ENCODE measurements at regions not wholly inside any gene's neighbourhood (a gene's known extent, or its start where the extent isn't known, plus 50 kb on each side); places are given as distances from the start of the nearest gene placed in this dataset.
"Not testable (repeated sequence)": the region's sequence is repeated elsewhere in the genome, so short reads cannot be mapped to it uniquely, and the experiment has no call there.

GRCh38 chr20:55530763-55531162, 474.6 kb downstream of the CBLN4 start:
- H3K9me3 ChIP-seq = no peaks in the 10 kb centered on the region
- no peak for DNase-seq
- no peak overlapping the region for H3K4me3 ChIP-seq
- no peaks in the 10 kb centered on the region for H3K4me1 ChIP-seq
- H3K36me3 ChIP-seq = no peaks in the 10 kb centered on the region
- 82 to 83% methylated on average over 3 of the region's 3 CpGs for WGBS, 2 donors
- no peak for TF ChIP-seq POLR2A (IDR thresholded peaks at IDR 0.05)
- TF ChIP-seq EP300 (IDR thresholded peaks at IDR 0.05) = no peak
- TF ChIP-seq POLR2AphosphoS5 (IDR thresholded peaks at IDR 0.05) = no peak
- no peak for TF ChIP-seq CTCF (IDR thresholded peaks at IDR 0.05)
- no peak overlapping the region for H3K27ac ChIP-seq
- no peak for ATAC-seq (ENCODE audit: low FRiP score in 2 of 2)
- no peaks in the 10 kb centered on the region for H3K27me3 ChIP-seq

- no peak for ATAC-seq (ENCODE audit: low FRiP score in 2 of 2)
- no peak for DNase-seq
- no peak overlapping the region for H3K4me3 ChIP-seq
Observed at GRCh38 chr20:55528482-55528881, 476.8 kb downstream of the CBLN4 start.

GRCh38 chr20:55522296-55522815, 483.0 kb downstream of the CBLN4 start:
- 70 to 92% methylated on average over 4 of the region's 4 CpGs for WGBS, 2 donors
- Histone ChIP-seq H3K27me3 (no peaks in the 10 kb centered on the region), H3K4me1 (no peaks in the 10 kb centered on the region), H3K27ac (no peak overlapping the region), H3K9me3 (no peaks in the 10 kb centered on the region), H3K36me3 (no peaks in the 10 kb centered on the region), H3K4me3 (no peak overlapping the region)
- no peak for ATAC-seq (ENCODE audit: low FRiP score in 2 of 2)
- no peak for DNase-seq
- TF ChIP-seq POLR2AphosphoS5 (IDR thresholded peaks at IDR 0.05) = no peak
- no peak for TF ChIP-seq POLR2A (IDR thresholded peaks at IDR 0.05)
- no peak for TF ChIP-seq CTCF (IDR thresholded peaks at IDR 0.05)
- no peak for TF ChIP-seq EP300 (IDR thresholded peaks at IDR 0.05)

More at GRCh38 chr20:55528482-55528881, 476.8 kb downstream of the CBLN4 start:
- H3K4me1 ChIP-seq = no peaks in the 10 kb centered on the region
- no peaks in the 10 kb centered on the region for H3K27me3 ChIP-seq
- TF ChIP-seq POLR2AphosphoS5 (IDR thresholded peaks at IDR 0.05) = no peak
- TF ChIP-seq CTCF (IDR thresholded peaks at IDR 0.05) = no peak
- no peak for TF ChIP-seq POLR2A (IDR thresholded peaks at IDR 0.05)
- TF ChIP-seq EP300 (IDR thresholded peaks at IDR 0.05) = no peak
- 47 to 58% methylated on average over 3 of the region's 3 CpGs for WGBS, 2 donors
- H3K36me3 ChIP-seq = no peaks in the 10 kb centered on the region
- H3K27ac ChIP-seq = no peak overlapping the region
- H3K9me3 ChIP-seq = no peaks in the 10 kb centered on the region

- not testable (repeated sequence) for H3K9me3 ChIP-seq; ATAC-seq (ENCODE audit: low FRiP score in 2 of 2); DNase-seq; H3K4me3 ChIP-seq; H3K27ac ChIP-seq; H3K27me3 ChIP-seq; H3K36me3 ChIP-seq; H3K4me1 ChIP-seq
Observed at GRCh38 chr20:55517584-55517983, 487.7 kb downstream of the CBLN4 start.

GRCh38 chr20:55515832-55516231, 489.5 kb downstream of the CBLN4 start:
- no peak for ATAC-seq (ENCODE audit: low FRiP score in 2 of 2)
- no peaks in the 10 kb centered on the region for H3K9me3 ChIP-seq
- no peak for DNase-seq
- H3K4me3 ChIP-seq = no peak overlapping the region
- no peaks in the 10 kb centered on the region for H3K27me3 ChIP-seq
- 64 to 73% methylated on average over 3 of the region's 3 CpGs for WGBS, 2 donors
- H3K36me3 ChIP-seq = no peaks in the 10 kb centered on the region
- H3K4me1 ChIP-seq = no peaks in the 10 kb centered on the region
- H3K27ac ChIP-seq = no peak overlapping the region
- TF ChIP-seq EP300 (IDR thresholded peaks at IDR 0.05) = no peak
- no peak for TF ChIP-seq POLR2AphosphoS5 (IDR thresholded peaks at IDR 0.05)

- no peak overlapping the region for H3K27ac ChIP-seq
- H3K9me3 ChIP-seq = no peaks in the 10 kb centered on the region
- TF ChIP-seq POLR2AphosphoS5 (IDR thresholded peaks at IDR 0.05) = no peak
- TF ChIP-seq EP300 (IDR thresholded peaks at IDR 0.05) = no peak
- no peak for TF ChIP-seq CTCF (IDR thresholded peaks at IDR 0.05)
- TF ChIP-seq POLR2A (IDR thresholded peaks at IDR 0.05) = no peak
- WGBS, 2 donors = 69 to 83% methylated on average over 2 of the region's 2 CpGs
- H3K4me3 ChIP-seq = no peak overlapping the region
- no peaks in the 10 kb centered on the region for H3K4me1 ChIP-seq
- ATAC-seq (ENCODE audit: low FRiP score in 2 of 2) (no peak), DNase-seq (no peak)
- H3K36me3 ChIP-seq = no peaks in the 10 kb centered on the region
- H3K27me3 ChIP-seq = no peaks in the 10 kb centered on the region
Observed at GRCh38 chr20:55514531-55514930, 490.8 kb downstream of the CBLN4 start.
